HepG2 (cell line): ENCODE measurements at regions not wholly inside any gene's neighbourhood (a gene's known extent, or its start where the extent isn't known, plus 50 kb on each side); places are given as distances from the start of the nearest gene placed in this dataset.

ENCODE experiments used
- ATAC-seq: fragments of 200-7000 bp; cut with Tn5 transposase; 3 replicates; pipeline ENCODE4 v1.9.1; 2020; ENCODE audit warnings: mild to moderate bottlenecking, moderate library complexity
- BruUV-seq: library from RNA; stranded (reverse); fragments of 400-500 nt; replicated peaks from 2 replicates; lab custom pipeline; 2021; lab: Mats Ljungman, UMichigan
- CTCF ChIA-PET: fragments of 300-600 bp; formaldehyde crosslinking; extraction: SDS; loops from one replicate; lab custom pipeline; 2021; ENCODE audit warnings: low total read pairs, inconsistent platforms, low intra/inter-chr PET ratio; lab: Yijun Ruan, JAX
- POLR2A ChIA-PET: fragments of 350-600 bp; sonication (Branson Sonifier 250); formaldehyde crosslinking; loops from one replicate; lab custom pipeline; 2020; ENCODE audit warnings: antibody characterized with exemption, inconsistent platforms; lab: Yijun Ruan, JAX
- DNase-seq: peaks from one replicate; pipeline ENCODE4 v3.0.0-alpha.2; 2015; ENCODE audit warnings: low spot score
- FAIRE-seq: peaks from 3 replicates; lab custom pipeline; 2011; peaks lifted over from hg19 to GRCh38; lab: Jason Lieb, UNC
- H2AFZ ChIP-seq: one replicate; pipeline ENCODE4 v1.6.1; 2011; ENCODE audit warnings: low read length, inconsistent platforms
- H3K27ac ChIP-seq: fragments of 300-600 bp; 3 replicates; pipeline ENCODE4 v1.8.0; 2011; ENCODE audit warnings: mixed run types, mild to moderate bottlenecking, mixed read lengths, low read length, inconsistent platforms; ENCODE audit not compliant: insufficient read depth; ENCODE audit errors: extremely low read length
- H3K27me3 ChIP-seq, 2 experiments: fragments of 200-600 bp in 1 of 2; 2 replicates in 1 of 2; 3 replicates in 1 of 2; pipeline versions ENCODE4 v1.6.0 to v1.8.0; 2011; ENCODE audit warnings: low read length in 2 of 2, mild to moderate bottlenecking in 2 of 2, moderate library complexity in 2 of 2, inconsistent platforms in 1 of 2; ENCODE audit not compliant: insufficient read depth in 2 of 2, control insufficient read depth in 1 of 2
- H3K36me3 ChIP-seq, 2 experiments: fragments of 200-600 bp in 1 of 2; replicated peaks in 1 of 2; 2 replicates in 1 of 2; 3 replicates in 1 of 2; pipeline versions ENCODE4 v1.5.1 to v1.8.0; 2011; ENCODE audit warnings: low read length in 2 of 2, inconsistent platforms in 1 of 2; ENCODE audit not compliant: insufficient read depth in 2 of 2, control insufficient read depth in 1 of 2
- H3K4me1 ChIP-seq: 2 replicates; pipeline ENCODE4 v1.5.1; 2012; ENCODE audit warnings: low read length, inconsistent platforms; ENCODE audit not compliant: insufficient read depth
- H3K4me2 ChIP-seq: 2 replicates; pipeline ENCODE4 v1.6.0; 2011; ENCODE audit warnings: low read depth, low read length, inconsistent platforms
- H3K4me3 ChIP-seq, 3 experiments: fragments of 200-600 bp in 1 of 3; sonication (generic), shearing (Covaris generic) in 1 of 3; replicated peaks in 1 of 3; 2 replicates each; pipeline ENCODE4 v1.5.1; 2011 to 2016; ENCODE audit warnings: low read length in 3 of 3, inconsistent platforms in 2 of 3, low read depth in 2 of 3, mild to moderate bottlenecking in 2 of 3, control low read depth in 1 of 3, mixed read lengths in 1 of 3; ENCODE audit not compliant: insufficient read depth in 1 of 3
- H3K79me2 ChIP-seq: one replicate; pipeline ENCODE4 v1.6.1; 2011; ENCODE audit warnings: low read length, inconsistent platforms; ENCODE audit not compliant: insufficient read depth
- H3K9ac ChIP-seq: 2 replicates; pipeline ENCODE4 v1.6.0; 2011; ENCODE audit warnings: mild to moderate bottlenecking, low read depth, low read length, inconsistent platforms; ENCODE audit not compliant: insufficient read depth
- H3K9me3 ChIP-seq: 2 replicates; pipeline ENCODE4 v1.5.1; 2012; ENCODE audit warnings: mild to moderate bottlenecking, low read length
- H4K20me1 ChIP-seq: 2 replicates; pipeline ENCODE4 v1.6.0; 2011; ENCODE audit warnings: inconsistent platforms, mild to moderate bottlenecking, low read length, moderate library complexity; ENCODE audit not compliant: insufficient read depth
- AHR ChIP-seq: IDR thresholded peaks from 2 replicates; pipeline ENCODE4 v1.6.1; 2018; ENCODE audit warnings: missing genetic modification reagents, missing compliant biosample characterization
- ATF2 ChIP-seq: sonication (generic); formaldehyde crosslinking; IDR thresholded peaks from 2 replicates; pipeline ENCODE4 v1.4.0; 2020; ENCODE audit warnings: missing genetic modification reagents
- FOXK2 ChIP-seq: fragments of 450-650 bp; IDR thresholded peaks from 2 replicates; pipeline ENCODE4 v1.6.1; 2016
- HOXD1 ChIP-seq: sonication (generic); formaldehyde crosslinking; IDR thresholded peaks from 2 replicates; pipeline ENCODE4 v1.5.0; 2020; ENCODE audit warnings: missing genetic modification reagents
- MYNN ChIP-seq: sonication (generic); formaldehyde crosslinking; IDR thresholded peaks from 2 replicates; pipeline ENCODE4 v1.4.0; 2020; ENCODE audit warnings: mild to moderate bottlenecking, low read depth, missing genetic modification reagents
- NFE2L2 ChIP-seq: fragments of 150-350 bp; IDR thresholded peaks from 2 replicates; pipeline ENCODE4 v1.6.1; 2014; ENCODE audit warnings: low read length
- NFYC ChIP-seq: IDR thresholded peaks from 2 replicates; pipeline ENCODE4 v1.6.1; 2016; ENCODE audit warnings: missing genetic modification reagents, missing compliant biosample characterization
- NR3C1 ChIP-seq: sonication (generic); formaldehyde crosslinking; IDR thresholded peaks from 2 replicates; pipeline ENCODE4 v1.4.0; 2020; ENCODE audit warnings: missing genetic modification reagents
- PAWR ChIP-seq: sonication (generic); formaldehyde crosslinking; IDR thresholded peaks from 2 replicates; pipeline ENCODE4 v1.4.0; 2020; ENCODE audit warnings: missing genetic modification reagents, mild to moderate bottlenecking, borderline replicate concordance
- RCOR2 ChIP-seq: IDR thresholded peaks from 2 replicates; pipeline ENCODE4 v1.6.1; 2016; ENCODE audit warnings: missing biosample characterization, missing genetic modification reagents
- TAF15 ChIP-seq: fragments of 200-400 bp; formaldehyde crosslinking; IDR thresholded peaks from one replicate; pipeline ENCODE4 v1.6.1; 2018; ENCODE audit warnings: mild to moderate bottlenecking, low read depth, low read length; ENCODE audit not compliant: poor library complexity, severe bottlenecking
- TCF7 ChIP-seq: sonication (generic); IDR thresholded peaks from 2 replicates; pipeline ENCODE4 v1.6.1; 2016; ENCODE audit warnings: antibody characterized with exemption, low read depth
- THAP11 ChIP-seq: IDR thresholded peaks from 2 replicates; pipeline ENCODE4 v1.6.1; 2016; ENCODE audit warnings: missing biosample characterization, missing genetic modification reagents
- ZNF30 ChIP-seq: sonication (generic); formaldehyde crosslinking; IDR thresholded peaks from 2 replicates; pipeline ENCODE4 v1.5.0; 2020; ENCODE audit warnings: mild to moderate bottlenecking, missing genetic modification reagents
- ZNF619 ChIP-seq: sonication (generic); formaldehyde crosslinking; IDR thresholded peaks from 2 replicates; pipeline ENCODE4 v1.4.0; 2020; ENCODE audit warnings: mild to moderate bottlenecking, missing genetic modification reagents
- in situ Hi-C: cut with HindIII; loops from 2 replicates; pipeline ENCODE4 v1.10.0; 2017; ENCODE audit warnings: low pct_unique_long_range_greater_than_20kb; ENCODE audit not compliant: extremely low pct_ligation_motif_present
- intact Hi-C: fragments of 100-400 bp; cut with micrococcal nuclease; formaldehyde crosslinking; loops from one replicate; pipeline ENCODE4 v1.10.0; 2022; ENCODE audit not compliant: unreplicated experiment
- TF ChIP-seq, protein P1 (sequence below): sonication (generic); formaldehyde crosslinking; IDR thresholded peaks from 2 replicates; pipeline ENCODE4 v1.4.0; 2020; ENCODE audit warnings: missing genetic modification reagents

DNA sequence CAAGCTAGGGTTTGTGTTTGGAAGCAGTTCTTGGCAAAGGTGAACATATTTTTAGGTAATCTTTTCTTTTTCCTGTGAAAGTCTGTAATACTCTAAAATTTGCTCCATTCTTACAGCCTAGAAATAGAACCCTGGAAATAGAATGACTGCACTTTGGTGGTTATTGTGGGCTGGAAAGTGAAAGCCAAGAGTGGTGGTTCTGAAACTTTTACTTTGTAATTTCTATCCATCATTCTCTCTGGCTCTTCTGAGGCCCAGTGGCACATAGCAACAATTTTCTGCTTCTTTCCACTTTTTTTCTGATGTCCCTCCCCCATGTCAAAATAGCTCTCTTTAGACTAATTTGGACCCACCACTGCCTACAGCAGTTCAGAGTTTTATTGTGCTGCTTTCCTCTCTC lies 300.4 kb upstream of the RPS6KA3 start:
- no peaks in the 10 kb centered on the region for H3K27me3 ChIP-seq
- H3K9ac ChIP-seq, result no peak overlapping the region
- in situ Hi-C loops (no loop called here), intact Hi-C loops (no loop called here)
- no peaks in the 10 kb centered on the region for H3K79me2 ChIP-seq
- ATAC-seq (no peak), FAIRE-seq (no peak), DNase-seq (no peak)
- H3K9me3 ChIP-seq, result no peaks in the 10 kb centered on the region
- no peak overlapping the region for H3K4me2 ChIP-seq
- no peak overlapping the region for H3K4me3 ChIP-seq
- H3K4me1 ChIP-seq, result no peaks in the 10 kb centered on the region
- TF ChIP-seq ATF2 (CRISPR knock-in tag) (no peak), ZNF30 (CRISPR knock-in tag) (no peak), HOXD1 (no peak), THAP11 (CRISPR knock-in tag) (no peak), NFE2L2 (no peak), RCOR2 (CRISPR knock-in tag) (no peak), TCF7 (no peak), ZNF619 (no peak), NFYC (CRISPR knock-in tag) (no peak), AHR (CRISPR knock-in tag) (no peak), MYNN (CRISPR knock-in tag) (no peak), TAF15 (no peak), PAWR (no peak), FOXK2 (no peak), NR3C1 (CRISPR knock-in tag) (no peak)
- TF ChIP-seq, protein P1, sequence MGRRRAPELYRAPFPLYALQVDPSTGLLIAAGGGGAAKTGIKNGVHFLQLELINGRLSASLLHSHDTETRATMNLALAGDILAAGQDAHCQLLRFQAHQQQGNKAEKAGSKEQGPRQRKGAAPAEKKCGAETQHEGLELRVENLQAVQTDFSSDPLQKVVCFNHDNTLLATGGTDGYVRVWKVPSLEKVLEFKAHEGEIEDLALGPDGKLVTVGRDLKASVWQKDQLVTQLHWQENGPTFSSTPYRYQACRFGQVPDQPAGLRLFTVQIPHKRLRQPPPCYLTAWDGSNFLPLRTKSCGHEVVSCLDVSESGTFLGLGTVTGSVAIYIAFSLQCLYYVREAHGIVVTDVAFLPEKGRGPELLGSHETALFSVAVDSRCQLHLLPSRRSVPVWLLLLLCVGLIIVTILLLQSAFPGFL (CRISPR knock-in tag), result no peak
- BruUV-seq, result no TSS peak
- no peaks in the 10 kb centered on the region for H3K36me3 ChIP-seq
- no peak overlapping the region for H2AFZ ChIP-seq
- ChIA-PET POLR2A (no interaction called here), CTCF (no interaction called here)
- H4K20me1 ChIP-seq, result no peaks in the 10 kb centered on the region
- H3K27ac ChIP-seq, result no peak overlapping the region
